Trophoblast cell (in vitro differentiated cells and primary cell): ENCODE measurements at regions not wholly inside any gene's neighbourhood (a gene's known extent, or its start where the extent isn't known, plus 50 kb on each side); places are given as distances from the start of the nearest gene placed in this dataset.

Source experiments
- DNase-seq, 2 donors: peaks; one replicate each; pipeline ENCODE4 v3.0.0-alpha.2; 2016
- H2AFZ ChIP-seq: 2 replicates; pipeline ENCODE4 v1.6.1; 2013; ENCODE audit warnings: low read length, moderate library complexity, mild to moderate bottlenecking; ENCODE audit not compliant: insufficient read depth, poor library complexity
- H2AK5ac ChIP-seq: 2 replicates; pipeline ENCODE4 v1.6.1; 2013; ENCODE audit warnings: mild to moderate bottlenecking, low read length
- H2BK120ac ChIP-seq: 2 replicates; pipeline ENCODE4 v1.6.1; 2013; ENCODE audit warnings: low read length, mild to moderate bottlenecking, moderate library complexity; ENCODE audit not compliant: insufficient read depth, poor library complexity
- H2BK12ac ChIP-seq: 2 replicates; pipeline ENCODE4 v1.6.1; 2013; ENCODE audit warnings: mild to moderate bottlenecking, low read length, moderate library complexity
- H2BK5ac ChIP-seq: 2 replicates; pipeline ENCODE4 v1.6.1; 2013; ENCODE audit warnings: low read length, low read depth, moderate library complexity, mild to moderate bottlenecking; ENCODE audit not compliant: poor library complexity
- H3K14ac ChIP-seq: 2 replicates; pipeline ENCODE4 v1.6.1; 2013; ENCODE audit warnings: mild to moderate bottlenecking, low read length
- H3K18ac ChIP-seq: 2 replicates; pipeline ENCODE4 v1.6.1; 2013; ENCODE audit warnings: mild to moderate bottlenecking, low read length
- H3K23ac ChIP-seq: 2 replicates; pipeline ENCODE4 v1.6.1; 2013; ENCODE audit warnings: low read length
- H3K27ac ChIP-seq: 2 replicates; pipeline ENCODE4 v1.5.1; 2013; ENCODE audit warnings: low read depth, mild to moderate bottlenecking, inconsistent platforms, low read length, moderate library complexity
- H3K27me3 ChIP-seq: 2 replicates; pipeline ENCODE4 v1.6.1; 2013; ENCODE audit warnings: inconsistent platforms, mild to moderate bottlenecking, low read length, moderate library complexity; ENCODE audit not compliant: insufficient read depth
- H3K36me3 ChIP-seq, 2 experiments: 1 replicate in 1 of 2; 2 replicates in 1 of 2; pipeline ENCODE4 v1.6.1; 2013; ENCODE audit warnings: low read length in 2 of 2, mild to moderate bottlenecking in 2 of 2, moderate library complexity in 1 of 2; ENCODE audit not compliant: insufficient read depth in 2 of 2, control insufficient read depth in 1 of 2
- H3K4ac ChIP-seq: 2 replicates; pipeline ENCODE4 v1.6.1; 2013; ENCODE audit warnings: low read depth, mild to moderate bottlenecking, low read length, moderate library complexity
- H3K4me1 ChIP-seq, 2 experiments: 1 replicate in 1 of 2; 2 replicates in 1 of 2; pipeline ENCODE4 v1.6.1; 2013; ENCODE audit warnings: low read length in 2 of 2, mild to moderate bottlenecking in 2 of 2, moderate library complexity in 1 of 2; ENCODE audit not compliant: insufficient read depth in 2 of 2, control insufficient read depth in 1 of 2
- H3K4me2 ChIP-seq: 2 replicates; pipeline ENCODE4 v1.6.1; 2013; ENCODE audit warnings: inconsistent platforms, mild to moderate bottlenecking, low read length, moderate library complexity
- H3K4me3 ChIP-seq: 2 replicates; pipeline ENCODE4 v1.5.1; 2013; ENCODE audit warnings: mild to moderate bottlenecking, low read depth, low read length, inconsistent platforms
- H3K79me1 ChIP-seq: one replicate; pipeline ENCODE4 v1.6.1; 2013; ENCODE audit warnings: low read length
- H3K79me2 ChIP-seq: 2 replicates; pipeline ENCODE4 v1.6.1; 2013; ENCODE audit warnings: low read length, mild to moderate bottlenecking; ENCODE audit not compliant: control insufficient read depth, insufficient read depth, poor library complexity
- H3K9ac ChIP-seq: 2 replicates; pipeline ENCODE4 v1.6.1; 2013; ENCODE audit warnings: mild to moderate bottlenecking, low read length
- H3K9me3 ChIP-seq: 2 replicates; pipeline ENCODE4 v1.6.1; 2013; ENCODE audit warnings: low read depth, mild to moderate bottlenecking, control low read depth, inconsistent platforms, low read length; ENCODE audit not compliant: insufficient read depth
- H4K12ac ChIP-seq: 2 replicates; pipeline ENCODE4 v1.6.1; 2013; ENCODE audit warnings: low read depth, mild to moderate bottlenecking, low read length, moderate library complexity
- H4K8ac ChIP-seq: 2 replicates; pipeline ENCODE4 v1.6.1; 2013; ENCODE audit warnings: low read depth, mild to moderate bottlenecking, low read length, moderate library complexity
- H4K91ac ChIP-seq: one replicate; pipeline ENCODE4 v1.6.1; 2013; ENCODE audit warnings: low read depth, mild to moderate bottlenecking, low read length, moderate library complexity
- WGBS: extraction: QIAGEN DNeasy Blood & Tissue Kit; methylation state at CpG from one replicate; pipeline ENCODE4 v1.1.7; 2013; ENCODE audit warnings: missing lambda C conversion rate; ENCODE audit not compliant: insufficient read length, insufficient coverage; ENCODE audit errors: extremely low coverage; 5-methylcytosine and 5-hydroxymethylcytosine counted together

DNA sequence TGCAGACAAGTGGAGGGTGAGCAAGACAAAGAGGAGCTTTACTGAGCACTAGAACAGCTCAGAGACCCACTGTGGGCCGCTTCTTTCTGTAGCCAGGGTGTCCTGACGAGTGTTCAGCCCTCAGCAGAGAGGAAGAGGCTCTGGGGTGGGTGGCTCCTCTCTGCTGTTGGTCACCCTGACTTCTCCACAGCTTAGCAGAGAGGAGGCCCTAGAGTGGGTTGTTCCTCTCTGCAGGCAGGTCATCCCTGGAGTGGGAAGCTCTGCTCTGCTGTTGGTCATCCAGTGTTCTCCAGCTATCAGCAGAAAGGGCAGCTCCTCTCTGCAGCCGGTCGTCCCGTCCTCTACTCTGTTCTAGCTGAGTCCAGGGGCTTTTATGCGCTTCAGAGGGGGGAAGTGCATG is 286.5 kb downstream of the ICOS start:
- WGBS, result no CpG with 5 or more reads among the region's 6 CpGs
- DNase-seq, result no peak

GRCh38 chr2:204223544-204223943 is 287.0 kb downstream of the ICOS start:
- Histone ChIP-seq H3K4me2 (no peak overlapping the region), H4K8ac (no peak overlapping the region), H2BK120ac (no peak overlapping the region), H3K4me1 (no peaks in the 10 kb centered on the region), H3K27me3 (no peaks in the 10 kb centered on the region), H3K79me1 (no peaks in the 10 kb centered on the region), H4K91ac (no peak overlapping the region), H3K27ac (no peak overlapping the region), H3K18ac (no peak overlapping the region), H3K4ac (no peak overlapping the region), H2AK5ac (no peak overlapping the region), H3K14ac (no peak overlapping the region), H4K12ac (no peak overlapping the region), H3K9me3 (no peaks in the 10 kb centered on the region), H2BK5ac (no peak overlapping the region), H3K9ac (no peak overlapping the region), H2AFZ (no peak overlapping the region), H3K79me2 (no peaks in the 10 kb centered on the region), H3K4me3 (no peak overlapping the region), H3K36me3 (no peaks in the 10 kb centered on the region), H3K23ac (no peak overlapping the region), H2BK12ac (no peak overlapping the region)
- no peak for DNase-seq
- WGBS, result no CpG with 5 or more reads among the region's 9 CpGs

More for the DNA sequence above, 286.5 kb downstream of the ICOS start:
- Histone ChIP-seq H3K18ac (no peak overlapping the region), H3K27ac (no peak overlapping the region), H2BK5ac (no peak overlapping the region), H3K36me3 (no peaks in the 10 kb centered on the region), H2AFZ (no peak overlapping the region), H4K8ac (no peak overlapping the region), H3K9ac (no peak overlapping the region), H3K79me2 (no peaks in the 10 kb centered on the region), H2BK12ac (no peak overlapping the region), H3K9me3 (no peaks in the 10 kb centered on the region), H3K4me1 (no peaks in the 10 kb centered on the region), H3K79me1 (no peaks in the 10 kb centered on the region), H4K91ac (no peak overlapping the region), H3K14ac (no peak overlapping the region), H2AK5ac (no peak overlapping the region), H2BK120ac (no peak overlapping the region), H3K4ac (no peak overlapping the region), H3K4me2 (no peak overlapping the region), H3K23ac (no peak overlapping the region), H4K12ac (no peak overlapping the region), H3K4me3 (no peak overlapping the region), H3K27me3 (no peaks in the 10 kb centered on the region)

DNA sequence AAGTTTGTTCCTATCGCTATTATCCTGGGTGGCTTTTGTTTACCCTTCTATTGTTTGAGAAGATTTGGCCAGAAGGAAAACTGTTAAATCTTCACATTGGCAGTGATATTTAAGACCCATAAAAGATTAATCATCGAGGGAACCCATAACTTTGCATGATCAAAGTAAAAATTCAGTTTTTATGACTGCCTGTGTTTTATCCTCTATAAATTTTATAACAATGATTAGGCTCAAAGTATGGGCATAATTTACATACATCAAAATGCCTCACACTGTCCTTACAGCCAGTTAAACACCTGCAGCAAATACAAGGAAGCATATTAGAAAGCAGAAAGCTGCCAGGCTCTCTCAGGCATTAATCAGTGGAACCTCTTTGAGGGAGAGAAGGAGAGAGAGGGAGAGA is 289.1 kb downstream of the ICOS start:
- H3K27me3 ChIP-seq, result no peaks in the 10 kb centered on the region
- H3K9ac ChIP-seq, result no peak overlapping the region
- no peak overlapping the region for H4K91ac ChIP-seq
- H2BK120ac ChIP-seq, result no peak overlapping the region
- no peak overlapping the region for H3K27ac ChIP-seq
- H3K14ac ChIP-seq, result no peak overlapping the region
- H2AK5ac ChIP-seq, result no peak overlapping the region
- no peaks in the 10 kb centered on the region for H3K79me2 ChIP-seq
- no peak overlapping the region for H2BK5ac ChIP-seq
- no peak overlapping the region for H2BK12ac ChIP-seq
- no peaks in the 10 kb centered on the region for H3K79me1 ChIP-seq
- no peak overlapping the region for H3K4me3 ChIP-seq
- no peak overlapping the region for H3K23ac ChIP-seq
- no CpG with 5 or more reads among the region's 2 CpGs for WGBS
- no peak overlapping the region for H4K12ac ChIP-seq
- no peak overlapping the region for H3K18ac ChIP-seq
- H3K9me3 ChIP-seq, result no peaks in the 10 kb centered on the region
- DNase-seq, result no peak
- H2AFZ ChIP-seq, result no peak overlapping the region
- H4K8ac ChIP-seq, result no peak overlapping the region
- no peaks in the 10 kb centered on the region for H3K4me1 ChIP-seq
- H3K4ac ChIP-seq, result no peak overlapping the region
- H3K36me3 ChIP-seq, result no peaks in the 10 kb centered on the region
- no peak overlapping the region for H3K4me2 ChIP-seq

DNA sequence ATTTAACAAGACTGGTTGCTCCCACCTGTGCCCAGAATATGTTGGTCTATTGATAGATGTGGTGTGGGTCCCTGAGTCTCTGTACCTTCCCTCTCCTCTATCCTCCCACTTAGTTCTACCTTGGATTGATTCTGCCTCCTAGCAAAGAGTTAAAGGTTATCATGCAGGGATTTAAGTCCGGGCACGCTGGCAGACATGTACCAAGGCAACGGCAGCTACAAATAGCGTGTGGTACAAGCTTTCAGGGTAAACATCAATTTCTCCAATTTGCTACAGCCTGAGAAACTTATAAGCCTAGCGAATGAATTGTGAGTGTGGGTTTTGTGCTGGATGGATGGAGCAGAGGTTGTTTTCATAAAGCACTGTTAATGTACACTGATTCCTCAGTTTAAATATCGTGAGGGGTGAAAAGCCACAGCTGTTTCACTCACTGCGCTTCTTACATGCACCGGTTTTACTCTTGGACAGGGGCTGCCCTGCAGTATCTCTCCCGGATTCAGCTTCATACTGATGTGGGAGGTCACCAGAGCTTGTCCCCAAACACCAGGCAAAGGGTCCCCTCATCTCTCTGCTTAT is 289.8 kb downstream of the ICOS start:
- Histone ChIP-seq H3K4ac (no peak overlapping the region), H2BK12ac (no peak overlapping the region), H3K27ac (no peak overlapping the region), H4K8ac (no peak overlapping the region), H3K9ac (no peak overlapping the region), H3K79me2 (no peaks in the 10 kb centered on the region), H3K9me3 (no peaks in the 10 kb centered on the region), H3K14ac (no peak overlapping the region), H2BK120ac (no peak overlapping the region), H3K4me3 (no peak overlapping the region), H3K18ac (no peak overlapping the region), H4K12ac (no peak overlapping the region), H3K23ac (no peak overlapping the region), H3K27me3 (no peaks in the 10 kb centered on the region), H3K4me1 (no peaks in the 10 kb centered on the region), H4K91ac (no peak overlapping the region), H2AFZ (no peak overlapping the region), H3K36me3 (no peaks in the 10 kb centered on the region), H3K4me2 (no peak overlapping the region), H3K79me1 (no peaks in the 10 kb centered on the region), H2AK5ac (no peak overlapping the region), H2BK5ac (no peak overlapping the region)
- no CpG with 5 or more reads among the region's 9 CpGs for WGBS
- no peak for DNase-seq
